Activated gamma-delta T cell treated with anti-CD3 and anti-CD28 coated beads, Interleukin-2, amount 50 U/mL, for 16 hours (primary cell): ENCODE measurements at regions not wholly inside any gene's neighbourhood (a gene's known extent, or its start where the extent isn't known, plus 50 kb on each side); places are given as distances from the start of the nearest gene placed in this dataset.

Experiments
- DNase-seq: peaks from one replicate; pipeline ENCODE4 v3.0.0-alpha.2; 2020; ENCODE audit warnings: low read depth

DNA sequence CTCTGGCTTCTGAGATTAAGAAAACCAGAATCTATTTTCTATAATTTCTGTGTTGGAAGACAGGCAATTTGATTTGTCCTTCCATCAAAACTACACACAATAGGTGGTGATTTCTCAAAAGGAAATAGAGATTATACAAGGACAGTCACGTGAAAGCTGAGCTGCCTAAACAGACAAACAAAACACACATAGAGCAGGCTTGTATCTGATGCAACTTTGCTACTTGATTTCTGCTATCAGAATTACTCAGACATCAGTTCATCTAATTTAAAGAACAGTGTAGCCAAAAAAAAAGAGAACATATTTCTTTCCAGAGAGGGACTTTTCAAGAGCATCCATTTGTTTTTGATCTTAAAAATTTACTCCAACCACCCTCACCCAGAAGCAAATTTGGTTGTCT is 2128.3 kb upstream of the C9orf72 start:
- DNase-seq = no peak

DNA sequence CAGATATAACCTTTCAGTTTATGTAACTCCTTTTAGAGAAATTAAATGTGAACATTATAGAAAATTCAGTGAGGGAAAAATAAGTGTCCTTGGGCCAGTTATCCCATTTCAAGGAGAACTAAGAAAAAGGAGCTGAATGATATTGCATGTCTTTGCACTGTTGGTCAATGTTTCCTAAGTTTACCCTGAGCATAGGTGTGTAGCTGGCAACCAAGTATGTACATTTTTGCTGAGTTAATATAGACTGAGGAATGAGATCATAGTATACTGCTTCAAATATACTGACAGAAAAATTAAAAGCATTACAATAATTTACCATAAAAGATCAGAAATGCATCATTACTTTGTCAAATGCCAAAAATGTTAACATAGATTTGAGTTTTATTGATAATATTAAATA is 2128.7 kb upstream of the C9orf72 start:
- no peak for DNase-seq

DNA sequence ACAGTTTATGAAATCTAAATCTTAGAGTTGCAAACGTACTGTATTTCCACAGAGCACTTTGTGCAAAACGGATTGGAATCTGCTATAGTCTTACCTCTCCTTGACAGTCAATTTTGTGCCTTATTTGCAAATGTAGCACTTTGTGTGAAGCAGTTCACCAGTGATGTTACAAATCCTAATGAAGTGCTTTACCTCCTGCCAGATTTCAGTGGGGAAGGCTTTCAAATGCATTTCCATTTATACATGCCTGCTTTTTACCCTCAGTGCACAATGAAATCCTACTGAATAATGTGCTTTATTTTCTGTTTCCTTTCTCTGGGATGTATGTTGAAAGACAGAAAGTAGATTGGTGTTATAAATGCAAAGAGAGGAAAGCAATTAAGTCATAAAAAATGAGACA is 2141.6 kb upstream of the C9orf72 start:
- DNase-seq = no peak

DNA sequence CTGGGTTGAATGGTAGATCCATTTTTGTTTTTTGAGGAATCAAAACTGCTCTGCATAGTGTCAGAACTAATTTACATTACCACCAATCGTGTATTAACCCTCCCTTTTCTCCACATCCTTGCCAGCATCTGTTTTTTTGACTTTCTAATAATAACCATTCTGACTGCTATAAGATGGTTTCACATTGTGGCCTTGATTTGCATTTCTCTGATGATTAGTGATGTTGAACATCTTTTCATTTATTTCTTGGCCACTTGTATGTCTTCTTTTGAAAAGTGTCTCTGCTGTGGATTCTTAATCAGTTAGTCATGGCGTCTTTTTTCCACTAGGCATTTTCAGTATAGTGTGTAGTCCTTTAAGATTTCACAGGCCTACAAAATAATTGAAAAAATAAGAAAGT is 2144.3 kb upstream of the C9orf72 start:
- DNase-seq = no peak

DNA sequence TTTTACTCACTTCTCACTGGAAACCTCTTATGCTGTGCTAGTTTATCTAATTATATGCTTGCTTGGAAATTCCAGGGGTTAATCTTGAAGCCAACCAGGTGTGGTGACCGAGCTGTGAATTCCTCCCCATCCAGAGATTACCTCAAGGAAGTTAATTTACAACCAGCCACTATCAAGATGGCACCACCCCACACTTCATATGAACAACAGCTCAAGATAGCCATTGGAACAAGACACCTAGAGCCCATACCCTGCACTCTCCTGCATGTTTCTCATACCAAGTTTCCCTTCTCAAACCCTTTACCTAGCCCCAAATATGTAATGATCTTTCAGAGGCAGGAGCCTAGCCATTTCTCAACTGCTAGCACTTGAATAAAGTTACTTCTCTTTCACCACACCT is 2156.9 kb upstream of the C9orf72 start:
- no peak for DNase-seq

- DNase-seq = no peak
Measured at GRCh38 chr9:29740518-29740917, 2167.2 kb upstream of the C9orf72 start.

DNA sequence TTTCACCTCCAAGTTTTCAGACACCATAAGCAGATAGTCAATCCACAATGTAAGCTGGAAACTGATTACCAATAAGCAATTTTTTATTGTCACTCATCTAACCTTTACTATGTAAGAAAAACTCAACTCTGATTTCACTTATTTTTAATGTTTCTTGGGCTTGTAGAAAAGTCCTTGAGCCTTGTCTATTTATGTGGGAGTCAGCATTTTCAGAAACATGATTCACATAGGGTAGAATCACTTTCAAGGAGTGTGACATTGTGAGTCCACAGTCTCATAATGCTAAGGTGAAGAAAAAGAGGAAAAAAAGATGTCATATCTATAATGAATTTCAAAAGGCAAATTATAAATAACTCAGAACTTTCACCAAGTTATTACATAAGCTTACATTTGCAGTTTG is 2167.9 kb upstream of the C9orf72 start:
- DNase-seq = no peak

DNA sequence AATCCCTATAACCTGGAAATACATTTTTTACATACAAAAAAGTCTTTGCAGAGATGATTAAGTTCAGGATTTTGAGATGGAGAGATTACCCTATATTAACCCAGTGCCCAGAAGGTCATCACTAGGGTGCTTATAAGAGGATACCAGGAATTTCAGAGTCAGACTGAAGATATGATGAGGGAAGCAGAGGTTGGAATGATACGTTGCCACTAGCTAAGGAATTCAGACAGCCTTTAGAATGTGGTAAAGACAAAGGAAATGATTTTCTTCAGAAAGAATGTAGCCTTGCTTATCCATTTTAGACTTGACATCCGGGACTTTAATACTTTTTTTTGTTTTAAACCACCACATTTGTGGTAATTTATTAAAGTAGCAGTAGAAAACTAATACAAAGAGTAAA is 2176.8 kb upstream of the C9orf72 start:
- DNase-seq = no peak

- no peak for DNase-seq
Measured at GRCh38 chr9:29751226-29751625, 2177.9 kb upstream of the C9orf72 start.

DNA sequence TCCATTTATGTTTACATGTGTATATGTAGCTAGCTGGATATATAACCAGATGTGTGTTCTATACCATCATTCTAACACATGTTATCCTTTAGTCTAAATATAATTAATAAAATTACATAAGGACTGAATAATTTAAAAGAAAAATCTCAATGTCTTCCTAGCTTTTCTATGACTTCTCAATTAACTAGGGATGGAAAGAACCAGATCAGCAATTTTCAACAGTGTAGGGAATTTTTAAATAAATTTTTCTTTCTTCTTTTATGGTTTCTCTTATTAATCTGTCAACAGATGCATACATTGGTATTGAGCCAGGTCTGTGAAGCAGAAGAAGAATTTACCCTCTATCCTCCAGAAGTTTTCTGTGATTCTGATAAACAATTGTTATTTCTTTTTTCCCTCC is 2180.4 kb upstream of the C9orf72 start:
- DNase-seq = no peak

- DNase-seq = no peak
Measured at GRCh38 chr9:29769019-29769418, 2195.7 kb upstream of the C9orf72 start.

DNA sequence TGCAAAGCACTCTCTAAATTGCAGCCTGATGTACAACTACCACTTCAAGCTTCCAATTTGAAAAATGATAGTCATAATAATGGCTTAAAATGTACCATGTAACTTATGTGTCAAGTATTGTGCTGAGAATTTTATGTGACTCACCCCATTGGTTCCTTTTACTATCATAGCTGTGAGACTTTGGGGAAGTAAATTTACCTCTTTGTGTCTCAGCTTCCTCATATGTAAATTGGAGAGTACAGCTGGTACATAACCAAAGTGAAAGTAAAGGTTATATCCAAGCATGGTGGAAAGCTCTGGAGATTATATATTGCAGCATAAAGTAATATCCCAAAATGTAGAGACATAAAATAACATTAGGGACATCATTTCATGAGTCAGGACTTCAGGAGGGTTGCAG is 2200.4 kb upstream of the C9orf72 start:
- DNase-seq = no peak

DNA sequence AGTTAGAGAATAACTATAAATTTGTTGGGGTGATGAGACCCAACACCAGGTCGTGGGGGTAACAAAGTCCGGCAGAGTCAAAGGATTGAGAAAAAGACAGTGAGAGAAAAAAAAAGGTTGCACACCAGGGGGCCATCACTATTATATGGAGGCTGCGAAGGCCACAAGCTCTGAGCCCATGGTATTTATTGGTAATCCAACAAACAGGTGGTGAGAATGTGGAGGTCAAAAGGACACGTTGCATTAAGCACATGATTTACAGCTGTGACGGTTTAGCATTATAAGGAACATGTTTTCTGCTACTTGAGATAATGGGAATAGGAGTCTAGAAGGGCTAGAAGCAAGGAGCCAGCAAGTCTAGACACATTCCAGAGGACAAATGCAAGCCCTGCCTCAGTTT is 2202.2 kb upstream of the C9orf72 start:
- DNase-seq = no peak

- DNase-seq = no peak
Measured at GRCh38 chr9:29778281-29778849, 2205.1 kb upstream of the C9orf72 start.

- DNase-seq = no peak
Measured at GRCh38 chr9:29793970-29794369, 2220.7 kb upstream of the C9orf72 start.

- DNase-seq = no peak
Measured at GRCh38 chr9:29796291-29796952, 2223.1 kb upstream of the C9orf72 start.

DNA sequence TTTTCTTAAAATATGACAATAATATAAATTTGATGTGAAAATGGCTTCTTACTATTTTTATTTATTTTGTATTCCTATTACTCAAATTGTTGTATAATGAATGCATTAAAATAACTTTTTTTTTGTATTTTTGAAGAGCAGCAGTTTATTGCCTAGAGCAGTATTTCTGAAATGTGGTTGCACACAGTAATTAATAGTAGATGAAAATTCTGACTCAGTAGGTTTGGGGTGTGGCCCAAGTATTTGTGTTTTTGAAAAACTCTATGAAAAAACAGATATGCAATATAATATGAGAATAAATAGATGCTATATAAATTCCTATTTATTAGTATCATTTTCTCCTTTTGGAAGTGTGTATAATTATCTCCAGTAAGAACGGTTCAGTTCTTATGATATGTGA is 2225.3 kb upstream of the C9orf72 start:
- no peak for DNase-seq

DNA sequence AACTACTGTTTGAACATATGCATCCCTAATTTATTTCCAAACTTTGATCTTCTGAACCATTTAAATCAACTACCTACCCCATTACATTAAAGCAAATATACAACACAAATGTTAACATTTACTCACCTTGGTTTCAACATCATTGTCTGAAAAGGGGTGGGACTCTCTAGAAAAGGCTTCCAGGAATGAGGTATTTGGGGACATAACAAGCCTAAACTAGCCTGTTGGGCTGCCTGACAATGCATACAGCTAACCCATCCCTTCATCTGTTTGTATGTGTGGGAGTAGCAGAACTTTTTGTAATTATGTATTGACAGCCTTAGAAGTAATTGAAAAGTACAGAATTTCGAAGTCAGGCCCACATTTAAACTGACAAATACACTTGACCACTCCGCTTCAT is 2225.9 kb upstream of the C9orf72 start:
- DNase-seq = no peak

- DNase-seq = no peak
Measured at GRCh38 chr9:29800821-29801220, 2227.5 kb upstream of the C9orf72 start.

DNA sequence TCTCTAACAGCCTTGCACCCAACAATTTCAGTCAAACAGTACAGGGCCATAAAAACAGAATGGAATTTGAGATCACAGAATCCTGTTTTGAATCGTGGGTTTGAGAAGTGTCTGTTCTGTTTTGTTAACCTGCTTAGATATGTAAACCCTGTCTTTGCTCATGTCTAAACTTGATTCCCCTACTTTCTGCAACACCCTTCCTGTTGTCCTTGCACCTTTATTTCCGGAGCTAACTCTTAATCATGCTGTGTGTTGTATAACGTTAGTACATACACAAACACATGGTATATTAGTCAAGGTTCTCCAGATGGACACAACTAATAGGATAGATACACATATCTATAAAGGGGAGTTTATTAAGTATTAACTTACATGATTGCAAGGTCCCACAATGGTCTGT is 2229.2 kb upstream of the C9orf72 start:
- DNase-seq = no peak

DNA sequence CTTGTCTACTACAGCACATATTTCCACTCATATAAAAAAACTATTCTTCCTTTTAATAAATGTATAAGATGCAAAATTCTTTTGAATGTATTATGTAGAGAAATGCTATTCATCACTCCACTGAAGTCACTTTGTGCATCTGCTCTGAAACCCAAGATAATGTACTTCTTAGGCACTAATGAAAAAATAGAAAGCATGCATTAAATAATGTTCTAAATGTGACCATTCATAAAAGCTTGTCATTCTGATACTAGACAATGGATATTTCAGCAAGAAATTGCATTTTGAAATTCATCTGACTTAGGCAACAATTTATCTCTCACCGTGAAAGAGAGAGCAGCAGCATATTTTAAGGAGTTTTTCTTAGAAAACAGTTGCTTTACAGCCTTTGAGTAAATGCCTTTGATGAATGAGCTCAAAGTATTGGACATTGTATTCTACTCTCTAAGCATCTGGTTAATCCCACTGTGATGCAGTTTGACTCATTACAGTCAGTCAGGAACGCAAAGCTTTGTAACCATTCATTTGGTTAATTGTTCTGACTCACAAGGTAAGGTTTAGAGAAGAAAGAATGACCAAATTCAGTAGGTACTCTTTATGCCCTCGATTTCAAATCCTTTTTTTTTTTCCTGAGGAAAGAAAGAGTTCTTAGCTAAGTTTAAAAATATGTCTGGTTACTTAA is 2233.8 kb upstream of the C9orf72 start:
- no peak for DNase-seq

- DNase-seq = no peak
Measured at GRCh38 chr9:29816954-29817703, 2243.8 kb upstream of the C9orf72 start.

- DNase-seq = no peak
Measured at GRCh38 chr9:29822458-29822857, 2249.2 kb upstream of the C9orf72 start.
